ACC112 (cell line): ENCODE measurements at regions not wholly inside any gene's neighbourhood (a gene's known extent, or its start where the extent isn't known, plus 50 kb on each side); places are given as distances from the start of the nearest gene placed in this dataset.

ENCODE experiments used
- H2AFZ ChIP-seq: fragments of 200-600 bp; sonication (generic); one replicate; pipeline ENCODE4 v1.6.0; 2017; ENCODE audit warnings: antibody characterized with exemption, low read length; ENCODE audit not compliant: unreplicated experiment
- H3K27ac ChIP-seq: fragments of 200-600 bp; sonication (generic); 2 replicates; pipeline ENCODE4 v1.5.1; 2014; ENCODE audit warnings: low read depth, mild to moderate bottlenecking, antibody characterized with exemption, low read length, moderate library complexity
- H3K27me3 ChIP-seq: fragments of 200-600 bp; sonication (generic); 2 replicates; pipeline ENCODE4 v1.6.1; 2014; ENCODE audit warnings: mild to moderate bottlenecking, antibody characterized with exemption, low read length, moderate library complexity, mixed read lengths; ENCODE audit not compliant: insufficient read depth
- H3K36me3 ChIP-seq: fragments of 200-600 bp; sonication (generic); 2 replicates; pipeline ENCODE4 v1.6.1; 2016; ENCODE audit warnings: mild to moderate bottlenecking, antibody characterized with exemption, low read length, moderate library complexity, mixed read lengths; ENCODE audit not compliant: insufficient read depth
- H3K4me1 ChIP-seq: fragments of 200-600 bp; sonication (generic); one replicate; pipeline ENCODE4 v1.6.1; 2016; ENCODE audit warnings: low read length, mixed read lengths; ENCODE audit not compliant: insufficient read depth, unreplicated experiment, control insufficient read depth
- H3K4me3 ChIP-seq: fragments of 200-600 bp; sonication (generic); 2 replicates; pipeline ENCODE4 v1.5.1; 2014; ENCODE audit warnings: mild to moderate bottlenecking, low read depth, low read length
- H3K79me2 ChIP-seq: fragments of 200-600 bp; sonication (generic); one replicate; pipeline ENCODE4 v1.6.0; 2016; ENCODE audit warnings: low read length; ENCODE audit not compliant: control insufficient read depth, unreplicated experiment, insufficient read depth

DNA sequence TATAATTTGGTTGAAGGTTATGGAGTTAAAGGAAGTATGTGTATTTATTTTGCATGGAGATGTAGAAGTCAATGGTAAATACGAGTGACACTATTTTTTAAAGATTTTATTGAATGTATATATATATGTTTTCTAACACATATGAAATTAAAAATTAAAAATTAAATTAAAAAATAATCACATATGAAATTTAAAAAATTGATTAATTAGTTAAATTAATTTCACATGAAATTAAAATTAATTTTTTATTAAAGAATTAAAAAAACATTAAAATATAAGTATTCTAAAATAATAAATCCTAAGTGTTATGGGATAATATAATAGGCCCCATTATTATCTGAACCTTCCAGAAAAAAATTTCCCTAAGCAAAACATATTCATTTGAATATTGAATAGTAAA, 1163.5 kb downstream of the ARAP2 start:
- Histone ChIP-seq H3K36me3 (no peaks in the 10 kb centered on the region), H3K4me1 (no peaks in the 10 kb centered on the region), H3K27me3 (no peaks in the 10 kb centered on the region), H3K4me3 (no peak overlapping the region), H3K79me2 (no peaks in the 10 kb centered on the region), H3K27ac (no peak overlapping the region), H2AFZ (no peak overlapping the region)

GRCh38 chr4:35087218-35087617, 1157.1 kb downstream of the ARAP2 start:
- Histone ChIP-seq H3K36me3 (no peaks in the 10 kb centered on the region), H3K4me1 (no peaks in the 10 kb centered on the region), H3K27me3 (no peaks in the 10 kb centered on the region), H3K79me2 (no peaks in the 10 kb centered on the region), H2AFZ (no peak overlapping the region), H3K27ac (no peak overlapping the region), H3K4me3 (no peak overlapping the region)

- H3K79me2 ChIP-seq = no peaks in the 10 kb centered on the region
- H3K27ac ChIP-seq = no peak overlapping the region
- H3K36me3 ChIP-seq = no peaks in the 10 kb centered on the region
- no peak overlapping the region for H2AFZ ChIP-seq
- H3K4me3 ChIP-seq = no peak overlapping the region
- no peaks in the 10 kb centered on the region for H3K27me3 ChIP-seq
- no peaks in the 10 kb centered on the region for H3K4me1 ChIP-seq
Measured at GRCh38 chr4:35100932-35101331, 1143.4 kb downstream of the ARAP2 start.

- no peak overlapping the region for H3K4me3 ChIP-seq
- H3K36me3 ChIP-seq = no peaks in the 10 kb centered on the region
- H3K79me2 ChIP-seq = no peaks in the 10 kb centered on the region
- H3K27ac ChIP-seq = no peak overlapping the region
- H2AFZ ChIP-seq = no peak overlapping the region
- H3K4me1 ChIP-seq = no peaks in the 10 kb centered on the region
- no peaks in the 10 kb centered on the region for H3K27me3 ChIP-seq
Measured at GRCh38 chr4:35102066-35102465, 1142.2 kb downstream of the ARAP2 start.

GRCh38 chr4:35105486-35105885, 1138.8 kb downstream of the ARAP2 start:
- no peak overlapping the region for H3K27ac ChIP-seq
- H3K27me3 ChIP-seq = no peaks in the 10 kb centered on the region
- H2AFZ ChIP-seq = no peak overlapping the region
- H3K4me3 ChIP-seq = no peak overlapping the region
- H3K4me1 ChIP-seq = no peaks in the 10 kb centered on the region
- no peaks in the 10 kb centered on the region for H3K79me2 ChIP-seq
- no peaks in the 10 kb centered on the region for H3K36me3 ChIP-seq

GRCh38 chr4:35106091-35106734, 1138.1 kb downstream of the ARAP2 start:
- Histone ChIP-seq H3K4me3 (no peak overlapping the region), H3K4me1 (no peaks in the 10 kb centered on the region), H3K27ac (no peak overlapping the region), H3K27me3 (no peaks in the 10 kb centered on the region), H2AFZ (no peak overlapping the region), H3K79me2 (no peaks in the 10 kb centered on the region), H3K36me3 (no peaks in the 10 kb centered on the region)

DNA sequence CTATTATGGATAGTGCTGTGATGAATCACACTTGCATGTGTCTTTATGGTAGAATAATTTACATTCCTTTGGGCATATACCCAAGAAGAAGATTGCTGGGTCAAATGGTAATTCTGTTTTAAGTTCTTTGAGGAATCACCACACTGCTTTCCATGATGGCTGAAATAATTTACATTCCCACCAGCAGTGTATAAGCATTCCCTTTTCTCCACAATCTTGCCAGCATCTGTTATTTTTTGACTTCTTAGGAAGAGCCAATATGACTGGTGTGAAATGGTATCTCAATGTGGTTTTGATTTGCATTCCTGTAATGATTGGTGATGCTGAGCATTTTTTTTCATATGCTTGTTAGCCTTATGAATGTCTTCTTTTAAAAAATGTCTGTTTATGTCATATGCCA, 1120.2 kb downstream of the ARAP2 start:
- no peak overlapping the region for H3K27ac ChIP-seq
- no peak overlapping the region for H2AFZ ChIP-seq
- no peaks in the 10 kb centered on the region for H3K36me3 ChIP-seq
- H3K79me2 ChIP-seq = no peaks in the 10 kb centered on the region
- no peaks in the 10 kb centered on the region for H3K27me3 ChIP-seq
- no peak overlapping the region for H3K4me3 ChIP-seq
- H3K4me1 ChIP-seq = no peaks in the 10 kb centered on the region

DNA sequence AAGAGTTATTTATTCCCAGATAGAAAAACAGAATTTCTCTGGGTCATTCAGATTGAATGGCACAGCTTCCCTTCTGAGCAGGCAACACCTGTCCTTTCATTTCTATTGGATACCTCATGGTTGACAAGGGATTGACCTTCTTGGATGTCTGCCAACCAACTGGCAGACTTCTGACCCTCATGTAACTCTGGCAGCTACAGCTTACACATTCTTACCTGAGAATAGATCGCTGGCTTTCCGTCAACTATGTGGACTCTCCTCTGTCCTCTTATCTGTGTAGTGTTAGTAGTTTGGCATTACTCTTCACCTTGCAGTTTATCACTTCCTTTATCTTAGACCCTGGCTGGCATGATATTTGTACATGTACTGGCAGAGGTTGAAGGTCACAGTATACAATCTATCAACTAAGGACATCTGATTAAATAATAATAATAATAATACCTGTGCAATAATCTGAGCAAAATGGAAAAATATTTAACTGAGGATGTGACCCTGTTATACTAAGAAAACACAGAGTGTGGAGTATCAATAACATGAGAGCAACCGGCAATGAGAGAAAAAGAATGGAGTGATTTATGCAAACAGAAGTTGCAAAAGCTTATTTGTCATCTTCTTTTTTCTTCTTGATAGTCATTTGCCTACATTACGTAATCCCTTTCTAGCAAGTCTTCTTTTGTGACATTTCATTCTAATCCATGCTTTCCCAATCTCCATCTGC, 1118.2 kb downstream of the ARAP2 start:
- no peak overlapping the region for H2AFZ ChIP-seq
- no peak overlapping the region for H3K4me3 ChIP-seq
- no peaks in the 10 kb centered on the region for H3K27me3 ChIP-seq
- H3K79me2 ChIP-seq = no peaks in the 10 kb centered on the region
- H3K4me1 ChIP-seq = no peaks in the 10 kb centered on the region
- H3K36me3 ChIP-seq = no peaks in the 10 kb centered on the region
- H3K27ac ChIP-seq = no peak overlapping the region

- H3K4me1 ChIP-seq = no peaks in the 10 kb centered on the region
- H3K79me2 ChIP-seq = no peaks in the 10 kb centered on the region
- H3K27me3 ChIP-seq = no peaks in the 10 kb centered on the region
- H3K4me3 ChIP-seq = no peak overlapping the region
- H3K36me3 ChIP-seq = no peaks in the 10 kb centered on the region
- no peak overlapping the region for H2AFZ ChIP-seq
- no peak overlapping the region for H3K27ac ChIP-seq
Measured at GRCh38 chr4:35138449-35138848, 1105.9 kb downstream of the ARAP2 start.

DNA sequence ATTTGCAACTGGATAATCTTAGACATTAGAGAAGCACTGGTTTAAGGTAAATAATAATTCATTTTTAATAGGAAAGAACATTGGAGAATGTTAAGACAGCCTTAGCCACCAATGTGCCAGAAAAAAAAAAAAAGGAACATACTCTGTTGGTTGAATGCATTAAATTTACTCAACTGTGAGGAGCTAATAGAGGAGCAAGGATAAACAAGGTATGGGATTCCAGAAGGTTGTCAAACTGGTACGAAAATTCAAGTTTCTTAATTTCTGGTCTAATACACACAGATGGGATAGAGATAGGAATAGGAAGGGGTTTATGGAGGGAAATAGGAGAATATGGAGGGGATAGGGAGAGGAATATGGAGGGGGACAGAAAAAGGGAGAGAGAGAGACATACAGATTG, 1096.6 kb downstream of the ARAP2 start:
- Histone ChIP-seq H2AFZ (no peak overlapping the region), H3K27ac (no peak overlapping the region), H3K4me3 (no peak overlapping the region), H3K27me3 (no peaks in the 10 kb centered on the region), H3K4me1 (no peaks in the 10 kb centered on the region), H3K36me3 (no peaks in the 10 kb centered on the region), H3K79me2 (no peaks in the 10 kb centered on the region)

DNA sequence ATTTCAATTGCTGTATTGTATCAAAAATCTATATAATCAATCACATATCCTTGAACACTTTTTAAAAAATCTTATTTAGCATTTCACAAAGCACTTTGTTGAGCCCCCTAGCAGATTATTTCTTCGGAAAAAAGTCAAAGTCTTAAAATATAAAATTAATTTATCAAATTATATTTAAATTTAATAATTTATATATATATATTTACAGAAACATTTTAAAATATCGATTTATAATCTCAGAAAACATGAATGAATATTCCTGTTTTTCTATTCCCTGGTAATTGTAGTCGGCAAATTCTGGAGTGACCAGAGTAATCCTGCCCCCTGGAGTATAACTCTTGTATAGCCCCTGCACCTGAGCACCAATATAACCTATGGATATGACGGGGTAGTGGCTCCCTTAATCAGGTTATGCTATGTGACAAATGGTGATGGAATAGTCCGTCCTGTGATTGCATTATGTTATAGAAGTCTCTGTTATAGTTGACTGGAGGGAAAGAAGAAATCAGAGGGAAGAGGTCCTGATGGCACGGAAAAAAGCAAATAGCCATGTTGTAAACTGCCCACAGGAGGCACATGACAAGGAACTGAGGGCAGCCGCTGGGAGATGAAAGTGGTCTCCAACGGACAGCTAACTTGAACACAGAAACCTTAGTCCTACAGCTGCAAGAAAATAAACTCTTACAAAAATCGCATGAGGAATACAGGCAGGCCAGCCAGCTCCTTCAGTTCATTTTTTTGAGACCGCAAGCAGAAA, 1092.3 kb downstream of the ARAP2 start:
- Histone ChIP-seq H3K4me1 (no peaks in the 10 kb centered on the region), H3K36me3 (no peaks in the 10 kb centered on the region), H3K27ac (no peak overlapping the region), H3K4me3 (no peak overlapping the region), H3K27me3 (no peaks in the 10 kb centered on the region), H2AFZ (no peak overlapping the region), H3K79me2 (no peaks in the 10 kb centered on the region)
